DMS79 (cell line): ENCODE measurements at regions not wholly inside any gene's neighbourhood (a gene's known extent, or its start where the extent isn't known, plus 50 kb on each side); places are given as distances from the start of the nearest gene placed in this dataset.

Experiments used
- DNase-seq: peaks from one replicate; lab custom pipeline; 2025; lab: John Stamatoyannopoulos, UW

GRCh38 chr1:169053196-169053595, 53.3 kb upstream of the ATP1B1 start:
- DNase-seq = no peak
